Activated CD4-positive, alpha-beta T cell treated with anti-CD3 and anti-CD28 coated beads, Interleukin-2, Interleukin-4, amounts not matched to agents 100 ng/mL and 50 ng/mL, durations not matched to agents 16 hours and 8 hours (primary cell): ENCODE measurements at regions not wholly inside any gene's neighbourhood (a gene's known extent, or its start where the extent isn't known, plus 50 kb on each side); places are given as distances from the start of the nearest gene placed in this dataset.

ENCODE experiments used
- DNase-seq: peaks from one replicate; pipeline ENCODE4 v3.0.0-alpha.2; 2020; ENCODE audit warnings: low spot score

- no peak for DNase-seq
Observed at GRCh38 chr9:1960342-1961042, 54.7 kb upstream of the SMARCA2 start.

- DNase-seq, result no peak
Observed at GRCh38 chr9:1962122-1962521, 53.0 kb upstream of the SMARCA2 start.

DNA sequence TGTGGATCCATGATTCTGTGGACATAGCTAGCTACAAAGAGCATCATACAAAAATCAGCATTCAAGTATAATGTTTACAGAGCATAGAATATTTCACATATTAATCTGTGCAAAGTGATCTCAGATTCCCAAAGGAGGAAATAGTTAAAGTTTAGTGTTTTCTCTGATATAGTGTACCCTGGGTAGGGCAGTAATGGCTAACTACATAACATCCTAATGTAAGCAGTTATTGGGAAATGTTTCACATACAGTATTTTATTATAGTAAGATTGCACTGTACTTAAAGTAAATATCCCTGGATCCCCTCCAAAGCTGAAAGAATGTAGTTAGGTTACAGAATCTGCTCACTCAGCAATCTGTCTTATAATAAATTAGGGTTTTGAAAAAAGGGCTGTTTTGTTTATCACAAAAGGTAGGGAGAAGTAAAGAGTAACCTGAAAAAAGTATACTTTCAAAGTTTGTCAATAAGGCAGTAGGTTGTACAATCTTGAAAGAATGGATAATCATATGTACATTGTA is 52.5 kb upstream of the SMARCA2 start:
- DNase-seq, result no peak

GRCh38 chr9:1964093-1964492 is 51.1 kb upstream of the SMARCA2 start:
- DNase-seq, result no peak
